Activated T-cell treated with anti-CD3 and anti-CD28 coated beads, Interleukin-2, amount 50 U/mL, for 1 hour (primary cell): ENCODE measurements at regions not wholly inside any gene's neighbourhood (a gene's known extent, or its start where the extent isn't known, plus 50 kb on each side); places are given as distances from the start of the nearest gene placed in this dataset.

Source experiments
- DNase-seq: peaks from one replicate; pipeline ENCODE4 v3.0.0-alpha.2; 2020

GRCh38 chr11:116641561-116642045 is 131.2 kb downstream of the BUD13 start:
- DNase-seq: no peak

DNA sequence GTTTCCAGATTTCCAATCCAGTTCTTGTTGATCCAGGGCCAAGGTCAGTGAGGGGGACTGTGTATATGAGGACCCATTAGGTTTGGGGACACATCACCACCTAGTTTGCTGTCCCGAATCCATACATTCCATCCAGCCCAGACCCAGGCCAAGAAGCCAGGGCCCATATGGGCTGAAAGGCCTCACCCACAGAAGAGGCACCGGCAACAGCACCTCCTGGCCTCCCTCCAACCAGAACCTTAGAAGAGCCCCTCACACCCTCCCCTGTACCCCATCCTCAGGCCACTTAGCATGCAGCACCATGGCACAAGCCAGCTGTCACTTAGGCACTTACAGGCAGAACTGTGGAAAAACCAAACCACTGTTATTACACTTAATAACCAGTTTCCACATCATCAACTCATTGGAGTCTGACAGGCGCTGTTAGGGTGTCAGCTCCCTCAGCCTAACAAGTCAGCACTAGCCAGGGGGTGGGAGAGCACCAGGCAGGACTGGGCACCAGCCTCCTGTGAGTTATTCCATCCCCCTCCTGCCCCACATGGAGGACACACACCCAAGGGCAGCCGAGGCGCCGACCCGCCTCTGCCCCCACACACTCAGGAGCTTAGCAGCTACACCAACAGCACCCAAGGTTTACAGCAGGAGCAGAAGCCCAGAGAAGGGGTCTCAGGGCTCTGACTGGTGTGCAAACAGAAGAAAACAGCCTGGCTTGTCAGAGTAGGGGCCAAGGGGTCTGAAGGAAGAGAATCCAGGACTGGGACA is 132.0 kb downstream of the BUD13 start:
- no peak for DNase-seq

DNA sequence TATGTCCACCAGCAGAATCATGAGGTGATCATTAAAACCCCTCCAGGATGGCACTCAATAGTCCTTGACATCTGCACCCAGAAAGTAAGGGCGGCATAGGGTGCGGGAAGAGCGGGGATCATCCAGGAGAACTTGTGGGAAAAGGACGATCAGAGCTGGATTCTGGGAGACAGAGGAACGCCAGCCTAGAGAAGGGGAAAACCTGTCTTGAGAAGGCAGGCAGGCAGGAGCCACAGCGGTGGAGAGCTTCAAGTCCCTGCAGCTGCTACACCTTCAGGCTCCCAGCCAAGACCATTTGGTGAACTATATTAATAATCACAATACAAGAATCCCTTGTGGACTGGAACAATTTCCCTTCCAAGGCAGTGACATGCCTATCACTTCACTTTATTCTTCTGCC is 134.3 kb downstream of the BUD13 start:
- no peak for DNase-seq

DNA sequence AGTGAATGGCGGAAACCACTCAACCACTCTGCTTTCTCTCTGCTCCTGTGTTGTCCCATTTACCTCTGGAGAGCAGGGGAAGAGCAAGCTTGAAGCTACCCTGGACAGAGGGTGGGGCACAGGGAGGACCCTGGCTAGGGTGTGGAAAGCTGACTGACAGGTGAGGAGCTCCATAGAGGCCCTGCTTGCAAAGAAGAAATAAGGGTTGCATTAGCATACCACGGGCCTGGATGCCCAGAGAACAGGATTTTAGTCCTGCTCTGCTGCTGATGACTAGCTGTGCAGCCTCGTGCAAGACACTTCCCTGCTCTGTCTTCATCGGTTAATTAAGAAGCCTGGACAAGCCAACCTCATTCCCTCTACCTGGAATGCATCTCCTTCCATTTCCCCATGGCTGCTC is 135.0 kb downstream of the BUD13 start:
- no peak for DNase-seq

GRCh38 chr11:116636341-116636929 is 136.4 kb downstream of the BUD13 start:
- no peak for DNase-seq

- no peak for DNase-seq
Observed at GRCh38 chr11:116631201-116631600, 141.6 kb downstream of the BUD13 start.

DNA sequence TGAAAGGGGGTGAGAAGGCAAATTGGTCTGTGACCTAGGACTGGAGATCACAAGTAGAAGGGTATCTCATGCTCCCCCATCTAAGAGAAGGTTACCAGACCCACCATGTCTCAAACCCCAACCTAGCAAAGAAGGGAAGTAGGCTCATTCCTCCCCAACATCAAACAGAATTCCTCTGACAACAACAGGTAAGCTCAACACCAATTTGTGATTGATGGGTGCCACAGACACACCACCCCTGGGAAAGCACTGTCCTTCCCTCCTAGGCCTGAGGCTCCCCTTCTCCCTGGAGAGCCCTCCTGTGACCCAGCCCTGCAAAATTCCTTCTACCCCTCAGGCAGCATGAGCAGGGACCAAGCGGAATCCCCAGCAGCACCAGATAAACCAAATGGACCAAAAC is 154.3 kb downstream of the BUD13 start:
- DNase-seq: no peak

- DNase-seq: no peak
Observed at GRCh38 chr11:116615211-116615865, 157.4 kb downstream of the BUD13 start.

GRCh38 chr11:116614306-116615210 is 158.2 kb downstream of the BUD13 start:
- no peak for DNase-seq

- no peak for DNase-seq
Observed at GRCh38 chr11:116613206-116613875, 159.4 kb downstream of the BUD13 start.

GRCh38 chr11:116611998-116612620 is 160.7 kb downstream of the BUD13 start:
- DNase-seq: no peak

DNA sequence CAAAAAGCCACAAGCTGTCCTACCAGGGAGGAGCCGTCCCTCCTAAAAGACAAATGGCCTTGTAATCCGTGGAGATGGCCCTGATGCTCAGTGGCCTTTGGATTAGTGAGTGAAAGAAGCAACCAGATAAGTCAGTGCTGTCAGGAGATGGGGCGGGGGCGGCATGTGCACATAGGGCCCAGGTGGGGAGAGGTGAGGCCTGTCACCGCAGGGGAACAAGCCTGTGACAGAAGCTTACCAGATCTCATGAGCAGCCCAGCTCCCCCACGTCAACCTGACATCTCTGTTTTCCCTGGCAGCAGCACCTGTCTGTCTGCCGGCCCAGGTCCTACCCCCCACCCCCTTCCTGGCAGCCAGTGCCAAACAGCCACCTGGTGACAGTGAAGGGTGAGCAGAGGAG is 162.6 kb downstream of the BUD13 start:
- no peak for DNase-seq

DNA sequence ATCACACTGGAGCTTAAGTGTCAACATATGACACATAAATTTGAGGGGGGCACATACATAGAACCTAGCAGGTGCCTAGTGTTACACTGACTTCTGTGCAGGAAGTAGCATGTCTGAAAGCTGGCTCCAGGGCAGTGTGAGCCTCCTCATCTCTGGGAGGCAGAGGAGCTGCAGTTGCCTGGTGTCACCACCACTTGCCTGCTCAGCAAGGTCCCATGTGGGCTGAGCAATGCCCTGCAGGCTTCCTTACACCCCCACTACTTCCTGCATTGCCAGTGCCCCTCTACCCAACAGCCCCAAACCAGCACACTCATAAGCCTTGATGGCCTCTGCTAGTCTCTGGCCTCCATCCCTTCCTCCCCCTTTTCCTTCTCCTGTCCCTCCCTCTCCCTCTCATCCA is 165.8 kb downstream of the BUD13 start:
- no peak for DNase-seq

GRCh38 chr11:116605543-116606459 is 167.0 kb downstream of the BUD13 start:
- no peak for DNase-seq

DNA sequence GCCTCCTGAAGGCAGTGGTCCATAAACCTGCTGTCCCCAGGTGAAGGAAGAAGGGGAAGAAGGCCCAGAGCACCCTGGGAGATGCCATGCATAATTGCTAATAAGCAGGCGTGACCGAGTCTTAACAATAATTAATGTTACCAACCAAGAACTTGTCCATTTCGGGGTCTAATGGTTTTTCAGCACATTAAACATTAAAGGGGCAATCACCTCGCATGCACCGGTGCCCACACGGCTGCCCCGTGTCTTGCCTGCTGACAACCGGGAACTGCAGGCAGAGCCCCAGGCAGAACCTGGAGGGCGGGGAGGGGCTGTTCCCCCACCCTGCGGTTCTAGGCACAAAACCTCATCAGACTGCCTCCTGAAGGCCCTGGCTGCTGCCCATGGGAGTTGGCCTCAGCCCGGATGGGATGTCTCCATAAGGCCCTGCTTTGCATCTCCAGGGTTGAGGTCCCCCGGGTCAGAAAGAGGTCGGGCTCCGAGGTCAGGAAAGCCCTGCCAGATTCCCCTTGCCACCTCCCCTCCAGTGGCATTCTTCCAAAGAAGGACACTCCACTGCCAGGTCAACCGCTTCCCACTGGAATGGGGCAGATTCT is 169.0 kb downstream of the BUD13 start:
- DNase-seq: no peak

DNA sequence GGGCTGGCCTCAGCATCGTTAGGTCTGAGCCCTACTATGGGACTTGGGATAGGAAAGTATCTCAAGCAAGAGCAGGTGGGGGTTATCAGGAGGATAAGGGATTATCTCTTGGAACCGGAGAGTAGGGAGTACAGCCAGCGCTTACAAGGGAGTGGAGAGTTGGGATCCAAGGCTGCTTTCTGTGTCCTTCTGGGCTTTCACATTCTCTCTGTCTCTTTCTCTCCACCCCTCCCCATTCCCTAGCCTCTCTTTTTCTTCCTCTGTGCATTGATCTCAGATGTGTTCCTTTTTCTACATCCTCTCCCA is 170.2 kb downstream of the BUD13 start:
- DNase-seq: no peak

DNA sequence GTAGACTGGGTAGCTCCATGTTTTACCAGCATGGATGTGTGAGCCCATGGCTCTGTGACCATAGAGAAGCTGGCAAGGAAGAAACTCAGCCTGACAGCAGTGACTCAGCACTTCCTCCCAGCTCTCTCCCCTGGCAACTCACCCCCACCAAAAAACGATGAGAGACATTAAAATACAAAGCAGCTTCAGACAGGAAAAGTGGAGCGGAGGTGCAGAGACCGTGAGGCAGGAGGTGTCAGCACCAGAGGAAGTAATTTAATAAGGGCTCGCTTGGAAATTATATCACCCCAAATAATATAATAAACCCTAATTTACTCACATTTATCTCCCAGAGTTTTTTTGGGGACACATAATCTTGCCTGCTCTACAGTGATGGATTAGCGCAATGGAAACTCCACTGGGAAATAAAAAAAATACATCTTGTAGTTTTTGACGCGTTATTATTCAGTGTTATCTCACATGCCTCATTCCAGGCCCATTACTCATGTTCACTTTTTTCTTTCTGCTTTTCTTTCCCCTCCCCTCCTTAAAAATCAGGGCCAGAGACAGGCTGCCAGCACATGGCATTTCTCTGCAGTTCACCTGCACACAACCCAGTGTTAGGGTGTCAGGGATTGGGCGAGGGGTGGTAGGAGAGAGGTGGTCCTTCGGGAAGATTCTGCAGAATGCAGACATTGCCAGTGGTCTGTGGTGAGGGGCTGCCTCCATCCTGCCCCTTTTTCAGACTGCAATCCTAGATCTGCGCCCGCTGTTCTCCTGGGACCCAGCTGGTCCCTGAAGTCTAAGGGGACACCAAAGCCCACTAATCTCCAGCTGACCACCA is 170.8 kb downstream of the BUD13 start:
- DNase-seq: no peak

DNA sequence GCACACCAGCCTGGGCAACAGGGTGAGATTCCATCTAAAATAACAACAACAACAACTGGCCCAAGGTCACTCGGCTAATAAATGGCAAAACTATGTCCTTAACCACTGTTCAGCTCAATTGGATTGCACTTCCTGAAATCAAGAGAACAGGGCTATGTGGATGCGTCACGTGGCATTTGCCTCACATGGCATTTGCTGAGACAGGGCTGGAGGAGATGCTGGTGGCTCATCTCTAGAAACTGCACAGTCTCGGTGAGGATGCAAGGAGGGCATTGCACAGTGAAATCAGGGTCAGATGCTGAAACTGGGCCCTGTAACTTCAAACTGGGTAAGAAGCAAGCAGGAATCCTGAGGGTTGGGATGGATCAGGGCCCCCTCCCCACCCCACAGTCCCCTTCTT is 171.9 kb downstream of the BUD13 start:
- no peak for DNase-seq

GRCh38 chr11:116598556-116598955 is 174.2 kb downstream of the BUD13 start:
- DNase-seq: no peak

DNA sequence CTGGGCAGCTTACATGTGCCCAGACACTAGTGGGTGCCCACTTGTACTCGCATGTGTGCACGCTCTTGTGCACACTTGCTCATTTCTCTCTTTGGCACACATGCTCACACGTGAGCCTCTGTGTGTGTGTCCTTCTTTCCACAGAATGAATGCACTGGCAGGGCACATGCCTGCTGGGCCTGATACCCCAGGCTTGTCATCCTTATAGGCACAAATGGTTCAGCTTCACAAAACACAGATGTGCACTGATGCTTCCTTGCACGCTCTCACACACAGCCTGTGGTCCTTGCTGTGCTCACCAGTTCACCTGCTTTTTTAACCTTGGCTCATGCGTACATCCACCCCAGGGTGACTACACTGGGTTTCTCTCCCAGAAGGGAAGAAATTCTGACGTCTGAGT is 174.8 kb downstream of the BUD13 start:
- DNase-seq: no peak
